Fibroblast of skin of left quadriceps (primary cell): ENCODE measurements at regions not wholly inside any gene's neighbourhood (a gene's known extent, or its start where the extent isn't known, plus 50 kb on each side); places are given as distances from the start of the nearest gene placed in this dataset.

ENCODE experiments used
- DNase-seq, 2 experiments: peaks; one replicate each; pipeline ENCODE4 v3.0.0-alpha.2; 2013; ENCODE audit warnings: low read depth in 2 of 2

GRCh38 chr3:117253636-117254035, 544.1 kb downstream of the TUSC7 start:
- DNase-seq, result no peak

DNA sequence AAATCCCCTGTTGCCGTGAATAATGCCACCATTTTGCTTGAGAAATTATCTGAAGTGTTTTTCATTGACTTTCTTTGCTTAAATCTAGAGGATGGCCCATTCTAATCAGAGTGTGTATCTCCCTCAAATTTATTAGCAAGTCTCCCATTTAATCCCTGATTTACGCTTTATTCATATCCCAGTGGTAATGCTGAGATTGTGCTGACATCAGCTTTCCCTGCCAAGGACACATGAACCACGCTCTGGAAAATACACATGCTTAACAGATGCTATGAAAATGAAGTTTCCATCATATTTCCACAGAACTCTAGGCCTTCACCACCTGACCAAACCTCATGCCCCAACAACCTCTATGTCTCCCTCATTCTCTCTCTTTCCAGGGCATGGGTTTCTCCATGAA, 545.4 kb downstream of the TUSC7 start:
- DNase-seq, result no peak

DNA sequence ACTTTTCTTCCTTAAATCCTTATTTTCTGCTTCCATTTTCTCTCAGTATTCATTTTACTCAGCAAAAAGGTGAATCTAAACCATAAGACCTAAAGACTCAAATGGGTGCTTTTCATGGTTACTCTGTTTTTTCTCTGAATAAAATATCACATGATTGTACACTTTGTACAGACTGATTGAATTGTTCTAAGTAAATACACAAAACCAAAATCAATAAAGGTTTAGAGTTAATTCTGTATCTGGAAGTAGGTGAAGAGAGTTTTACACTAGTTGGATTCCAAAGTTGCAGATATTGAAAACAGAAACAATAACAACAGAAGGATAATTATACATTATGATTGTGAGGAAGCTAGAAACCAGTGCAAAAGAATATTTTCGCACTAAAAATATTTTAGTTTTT, 546.2 kb downstream of the TUSC7 start:
- DNase-seq, result no peak

DNA sequence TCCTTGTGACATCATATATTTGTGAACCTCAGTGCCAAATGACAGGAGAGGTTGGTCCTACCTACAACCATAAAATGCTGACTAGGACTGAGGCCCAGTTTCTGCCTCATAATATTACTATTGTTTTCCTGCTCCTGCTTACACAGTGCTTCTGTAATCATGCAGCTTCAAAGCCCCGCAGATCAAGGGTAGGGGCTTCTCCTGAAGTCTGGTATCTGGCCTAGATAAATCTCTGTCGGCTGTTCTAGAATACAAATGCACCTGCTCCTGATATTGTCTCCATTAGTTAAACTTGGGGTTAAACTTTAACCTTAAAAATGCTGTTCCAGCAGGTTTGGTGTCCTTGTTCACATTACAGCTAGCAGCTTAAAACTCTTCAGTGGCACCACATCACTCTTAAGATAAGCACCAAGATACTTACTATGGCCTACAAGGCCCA, 552.4 kb downstream of the TUSC7 start:
- DNase-seq, result no peak

DNA sequence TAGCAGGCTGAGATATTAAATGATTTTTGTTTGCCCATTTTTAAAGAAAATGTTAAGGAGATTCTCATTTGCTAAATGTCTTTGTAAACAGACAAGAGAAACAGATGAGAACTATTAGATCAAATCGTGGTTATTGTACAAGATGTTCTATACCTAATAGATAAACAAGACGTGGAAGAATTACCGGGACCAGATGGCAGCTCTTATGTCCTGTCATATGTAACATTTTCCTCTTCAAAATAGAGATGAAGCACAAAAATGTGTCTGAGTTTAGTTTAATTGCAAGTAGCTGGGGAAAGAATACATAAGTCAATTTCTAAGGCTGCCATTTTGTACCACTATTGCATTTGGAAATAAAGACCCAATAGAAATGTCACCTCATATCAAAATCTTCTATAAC, 553.7 kb downstream of the TUSC7 start:
- DNase-seq, result no peak

DNA sequence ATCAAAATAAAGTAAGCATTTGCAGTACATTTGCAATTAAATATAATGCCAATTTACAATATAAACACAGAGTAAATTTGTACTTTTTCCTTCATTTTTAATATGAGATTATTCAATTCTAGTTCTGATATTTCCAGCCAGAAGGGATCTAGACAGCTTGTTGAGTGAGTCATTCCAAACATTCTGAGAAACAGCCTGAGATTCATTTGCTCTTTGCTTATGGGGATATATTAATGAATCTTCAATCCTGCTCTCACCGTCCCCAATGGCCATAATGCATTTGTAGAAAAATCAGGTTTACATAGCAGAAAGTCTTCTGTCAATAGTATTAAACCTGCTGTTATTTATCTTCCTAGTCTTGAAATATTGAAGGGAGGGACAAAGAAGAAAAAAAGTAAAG, 554.2 kb downstream of the TUSC7 start:
- DNase-seq, result no peak

DNA sequence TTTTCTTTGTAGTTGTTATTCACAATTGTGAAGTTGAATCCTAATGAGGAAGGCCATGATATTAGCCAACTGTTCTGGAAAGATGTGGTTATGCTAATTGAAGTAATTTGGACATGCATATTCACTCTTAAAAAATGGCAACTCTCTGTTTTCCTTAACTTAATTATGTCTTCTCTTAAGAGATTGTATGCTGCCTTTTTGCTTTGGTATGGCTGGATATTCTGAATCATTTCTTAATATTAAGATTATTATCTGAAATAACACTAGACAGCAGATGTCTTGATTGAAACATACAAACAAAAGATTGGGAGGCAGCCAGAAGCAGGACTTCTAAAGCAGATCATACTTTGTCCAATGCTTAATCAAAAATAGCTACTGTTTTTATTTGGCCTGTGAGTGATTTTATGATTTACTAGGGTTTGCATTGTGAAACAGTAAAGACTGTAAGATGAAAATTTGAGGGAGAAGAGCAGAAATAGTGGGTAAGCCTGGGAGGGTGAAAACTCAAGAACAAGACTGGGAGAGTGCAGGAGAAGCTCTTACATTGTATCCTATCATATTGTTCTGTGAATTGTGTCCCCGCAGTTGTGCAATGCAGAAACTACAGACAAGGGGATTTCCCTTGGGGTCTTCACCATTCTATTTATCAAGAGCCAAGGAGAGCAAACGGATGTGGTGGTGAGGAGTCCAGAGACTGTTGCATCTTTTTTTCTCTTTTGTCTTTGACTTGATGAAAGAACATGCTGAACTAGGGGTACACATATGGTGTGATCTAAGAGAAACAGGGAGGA, 554.8 kb downstream of the TUSC7 start:
- DNase-seq, result no peak

GRCh38 chr3:117266806-117267205, 557.2 kb downstream of the TUSC7 start:
- DNase-seq, result no peak

GRCh38 chr3:117268318-117268717, 558.7 kb downstream of the TUSC7 start:
- DNase-seq, result no peak

DNA sequence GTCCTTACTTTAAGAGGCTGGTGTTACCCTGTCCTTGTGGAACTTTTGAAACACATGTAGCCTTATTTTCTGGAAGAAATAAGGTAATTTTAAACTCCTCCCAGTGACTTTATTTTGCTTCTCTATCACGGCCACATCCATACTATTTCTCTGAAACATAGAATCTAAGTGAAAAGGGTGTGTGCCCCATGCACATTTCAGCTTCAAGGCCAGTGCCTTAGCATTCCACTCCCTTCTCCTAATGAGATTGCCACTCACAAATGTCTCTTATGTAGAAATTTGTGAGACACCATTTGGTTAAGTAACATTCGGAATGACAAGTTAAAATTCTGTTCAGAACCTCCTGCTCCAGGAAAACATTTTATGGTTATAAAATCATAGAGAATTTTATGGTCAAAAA, 562.7 kb downstream of the TUSC7 start:
- no peak for DNase-seq

DNA sequence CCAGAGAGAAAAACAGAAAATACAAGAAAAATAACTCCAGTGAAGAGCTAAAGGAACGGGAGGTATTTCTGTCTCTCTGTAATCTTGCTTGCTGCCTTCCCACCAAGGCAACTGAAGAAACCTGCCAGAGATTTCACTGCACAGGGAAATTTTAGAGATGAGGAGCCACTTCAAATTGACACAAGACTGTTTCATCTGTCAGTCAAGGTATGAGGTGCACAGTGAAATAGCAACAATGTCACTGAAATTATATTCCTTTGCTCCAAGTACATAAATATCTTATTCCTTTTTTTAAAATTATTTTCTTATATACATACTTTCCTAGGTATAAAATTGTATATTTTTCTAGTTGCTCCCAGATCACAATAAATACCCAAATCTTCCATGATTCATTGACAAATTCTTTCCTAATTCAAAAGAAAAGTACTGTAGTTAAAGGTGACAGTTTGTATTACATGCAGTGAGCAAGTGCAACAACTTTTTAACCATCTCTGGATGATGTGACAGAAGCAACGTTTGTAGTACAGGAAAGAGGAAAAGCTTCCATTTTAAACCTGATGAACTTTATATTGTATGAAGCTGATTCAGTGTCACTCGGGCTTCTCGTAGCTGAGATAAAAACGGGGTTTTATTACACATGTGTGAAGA, 563.4 kb downstream of the TUSC7 start:
- DNase-seq, result no peak

DNA sequence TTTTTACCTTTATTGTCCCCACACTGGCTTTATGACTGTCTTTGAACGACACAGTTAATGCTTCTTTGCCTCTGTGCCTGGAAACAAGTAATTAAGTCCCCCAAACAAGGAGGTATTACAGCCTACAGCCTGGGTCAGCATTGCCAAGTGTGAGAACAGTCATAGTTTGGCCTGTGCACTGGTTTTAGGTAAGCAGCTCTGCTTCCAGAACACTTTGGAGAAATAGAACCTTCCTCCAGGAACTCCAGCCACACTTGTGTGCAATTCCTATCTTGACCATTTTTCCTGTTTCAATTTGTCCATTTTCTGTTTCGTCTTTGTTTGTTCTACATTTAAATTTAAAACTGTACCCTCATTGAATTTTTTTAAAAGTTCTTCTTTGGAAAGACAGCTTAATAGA, 568.2 kb downstream of the TUSC7 start:
- no peak for DNase-seq

- DNase-seq, result no peak
Measured at GRCh38 chr3:117278424-117279190, 569.0 kb downstream of the TUSC7 start.

- peak; percentile 6 to 8 for DNase-seq
Measured at GRCh38 chr3:117281371-117281770, 571.8 kb downstream of the TUSC7 start.

- DNase-seq, result no peak
Measured at GRCh38 chr3:117282566-117282965, 573.0 kb downstream of the TUSC7 start.

DNA sequence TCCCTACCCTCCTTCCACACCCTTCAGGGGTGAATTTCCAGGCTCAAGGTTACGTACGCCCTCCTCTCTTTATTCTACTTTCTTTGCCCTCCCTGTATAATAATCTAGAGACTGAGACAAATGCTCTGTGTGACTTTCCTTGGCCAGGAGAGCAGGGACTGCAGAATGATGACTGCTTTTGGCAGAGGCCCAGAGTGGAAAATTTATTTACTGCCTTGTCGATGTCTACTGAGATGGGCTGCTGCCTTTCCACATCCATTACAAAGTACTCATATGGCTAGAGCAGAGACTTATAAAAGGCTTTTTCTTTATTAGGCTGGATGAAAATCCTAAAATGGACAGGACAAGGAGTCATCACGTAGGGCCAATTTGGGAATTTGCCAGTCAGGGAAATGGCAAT, 576.2 kb downstream of the TUSC7 start:
- DNase-seq, result no peak

DNA sequence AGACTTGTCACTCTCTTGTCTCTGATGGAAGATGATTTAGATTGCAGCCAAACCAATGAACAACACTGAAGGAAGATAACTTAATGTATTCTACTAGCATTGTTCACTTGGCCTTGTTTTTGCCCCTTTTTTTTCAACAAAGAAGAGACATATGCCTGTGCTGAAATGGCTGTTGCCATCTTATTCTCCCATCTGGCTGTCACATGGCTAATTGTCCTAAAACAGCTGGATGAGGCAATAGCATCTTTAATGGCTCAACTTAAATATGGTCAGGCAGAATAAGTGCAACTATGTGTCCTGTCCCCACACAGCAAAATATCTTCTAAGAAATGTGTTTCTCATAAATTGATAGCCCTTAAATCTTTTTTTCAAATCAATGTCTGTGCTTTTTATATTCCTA, 576.9 kb downstream of the TUSC7 start:
- DNase-seq, result no peak

- DNase-seq, result no peak
Measured at GRCh38 chr3:117287602-117288001, 578.0 kb downstream of the TUSC7 start.

- DNase-seq, result no peak
Measured at GRCh38 chr3:117291476-117291875, 581.9 kb downstream of the TUSC7 start.

DNA sequence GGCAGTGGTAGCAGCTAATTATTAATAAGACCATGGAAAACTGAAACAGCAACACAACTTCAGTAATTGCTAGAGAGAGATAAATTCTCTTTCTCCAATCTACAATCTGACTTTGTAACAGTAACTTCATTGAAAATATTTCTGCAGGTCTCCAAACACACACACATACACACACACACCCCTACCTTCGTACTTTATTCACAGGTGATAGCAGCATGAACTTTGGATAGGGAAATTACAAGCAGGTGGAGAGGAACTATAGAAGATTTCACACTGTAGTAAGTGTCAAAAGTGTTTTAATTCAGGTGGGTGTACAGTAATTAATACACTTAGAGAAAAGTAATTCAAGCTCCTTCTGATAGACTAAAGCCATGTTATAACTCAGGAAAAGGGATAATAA, 587.5 kb downstream of the TUSC7 start:
- no peak for DNase-seq

DNA sequence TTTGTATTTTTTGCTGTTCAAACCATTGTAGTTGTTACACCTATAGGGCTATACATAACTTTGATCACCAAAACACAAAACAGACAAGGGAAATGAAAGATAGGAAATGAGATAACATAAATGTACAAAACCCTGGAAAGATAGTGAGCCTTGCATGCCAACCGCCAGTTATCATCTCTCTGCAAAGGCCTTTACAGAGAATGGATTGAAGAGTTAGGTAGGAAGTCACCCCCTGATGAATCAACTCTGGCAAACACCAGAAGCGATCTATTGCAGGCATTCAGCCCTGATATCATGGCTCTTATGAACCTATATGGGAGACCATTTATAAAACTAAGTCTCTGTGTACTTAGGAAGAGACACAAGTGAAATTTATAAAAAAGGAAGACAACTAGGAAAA, 588.0 kb downstream of the TUSC7 start:
- DNase-seq, result no peak

DNA sequence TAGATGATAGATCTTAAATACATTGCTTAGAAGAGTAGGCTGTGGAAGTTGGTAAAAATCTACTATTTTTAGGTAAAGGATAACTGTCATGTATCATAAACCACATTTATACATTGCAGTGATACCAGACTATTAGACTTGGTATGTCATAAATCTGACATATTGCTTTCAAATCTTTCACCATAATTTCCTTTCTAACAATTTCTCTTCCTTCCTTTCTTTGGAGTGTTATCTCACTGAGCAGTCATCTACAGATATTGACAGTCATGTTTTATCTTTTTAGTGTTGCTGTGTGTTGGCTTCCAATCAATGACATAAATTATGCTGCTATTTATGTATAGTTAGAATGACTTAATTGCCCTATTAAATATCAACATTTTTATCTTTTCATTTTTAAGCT, 588.7 kb downstream of the TUSC7 start:
- DNase-seq, result no peak

DNA sequence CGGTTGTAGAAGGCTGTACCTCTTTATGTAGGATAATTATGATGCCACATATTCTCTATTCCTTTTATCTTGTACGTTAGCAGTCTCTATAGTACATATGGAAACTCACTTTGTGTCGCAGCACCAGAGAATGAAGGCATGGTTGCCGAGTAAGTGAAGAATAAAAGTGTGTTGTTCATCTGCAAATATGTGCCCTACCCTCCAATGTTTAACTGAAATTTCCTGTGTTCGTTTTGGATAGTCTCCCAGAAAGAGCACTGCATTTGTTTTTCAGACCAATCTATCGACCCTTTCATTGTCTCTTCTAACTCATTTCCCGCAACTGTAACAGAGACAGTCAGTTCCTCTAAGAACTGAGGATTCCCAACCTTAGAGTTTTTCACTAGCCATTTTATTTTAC, 592.8 kb downstream of the TUSC7 start:
- no peak for DNase-seq
